Left renal pelvis (tissue), 4 donors: ENCODE measurements at regions not wholly inside any gene's neighbourhood (a gene's known extent, or its start where the extent isn't known, plus 50 kb on each side); places are given as distances from the start of the nearest gene placed in this dataset.
"Not testable (repeated sequence)": the region's sequence is repeated elsewhere in the genome, so short reads cannot be mapped to it uniquely, and the experiment has no call there.

ENCODE experiments used
- DNase-seq, 4 donors: peaks; one replicate each; pipeline ENCODE4 v3.0.0-alpha.2; 2013; ENCODE audit warnings: low read depth in 4 of 4, low spot score in 3 of 4

DNA sequence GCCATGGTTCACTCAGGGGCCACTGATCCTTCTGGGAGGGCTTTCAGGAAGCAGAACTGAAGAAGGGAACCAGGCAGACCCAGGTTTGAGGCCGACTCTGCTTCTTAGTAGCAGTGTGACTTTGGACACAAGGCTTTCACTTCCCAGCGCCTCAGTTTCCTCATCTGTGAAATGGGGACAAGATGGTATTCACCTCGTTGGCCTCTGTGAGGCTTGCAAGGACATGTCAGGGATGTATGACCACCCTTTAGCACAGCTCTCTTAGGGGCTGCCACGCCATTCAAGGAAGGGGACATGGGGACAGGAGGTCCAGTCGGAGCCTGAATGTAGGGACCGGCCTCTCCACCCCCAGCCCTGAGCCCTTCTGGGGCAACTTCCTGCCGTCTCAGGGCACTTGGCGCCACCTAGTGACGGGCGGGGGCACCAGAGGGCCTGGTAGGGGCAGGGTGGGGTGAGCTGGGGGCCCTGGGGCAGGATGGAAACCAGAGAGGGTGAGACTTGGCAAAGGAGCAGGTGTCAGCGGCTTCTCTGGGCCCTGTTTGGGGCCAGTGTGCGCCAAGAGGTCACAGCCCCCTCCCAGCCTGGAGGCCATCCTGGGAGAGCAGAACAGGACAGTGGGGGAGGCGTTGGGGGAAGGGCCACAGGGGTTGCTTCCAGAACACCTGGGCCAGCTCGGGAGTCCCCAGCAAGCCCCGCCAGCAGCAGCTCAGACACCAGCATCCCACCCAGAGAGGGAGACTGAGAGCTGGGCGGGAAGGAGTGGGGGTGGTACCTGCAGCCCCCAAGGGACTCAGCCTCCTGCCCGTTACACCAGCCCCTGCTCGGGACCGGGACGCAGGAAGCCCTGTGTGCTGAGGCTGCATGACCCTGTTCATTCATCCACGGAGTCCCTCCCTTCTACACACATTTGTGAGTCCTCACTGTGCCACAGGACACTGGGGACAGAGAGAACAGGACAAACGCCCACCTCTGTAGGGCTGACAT, 102.5 kb upstream of the TARDBP start:
- no peak for DNase-seq

GRCh38 chr1:10910681-10911489, 101.6 kb upstream of the TARDBP start:
- DNase-seq = no peak

DNA sequence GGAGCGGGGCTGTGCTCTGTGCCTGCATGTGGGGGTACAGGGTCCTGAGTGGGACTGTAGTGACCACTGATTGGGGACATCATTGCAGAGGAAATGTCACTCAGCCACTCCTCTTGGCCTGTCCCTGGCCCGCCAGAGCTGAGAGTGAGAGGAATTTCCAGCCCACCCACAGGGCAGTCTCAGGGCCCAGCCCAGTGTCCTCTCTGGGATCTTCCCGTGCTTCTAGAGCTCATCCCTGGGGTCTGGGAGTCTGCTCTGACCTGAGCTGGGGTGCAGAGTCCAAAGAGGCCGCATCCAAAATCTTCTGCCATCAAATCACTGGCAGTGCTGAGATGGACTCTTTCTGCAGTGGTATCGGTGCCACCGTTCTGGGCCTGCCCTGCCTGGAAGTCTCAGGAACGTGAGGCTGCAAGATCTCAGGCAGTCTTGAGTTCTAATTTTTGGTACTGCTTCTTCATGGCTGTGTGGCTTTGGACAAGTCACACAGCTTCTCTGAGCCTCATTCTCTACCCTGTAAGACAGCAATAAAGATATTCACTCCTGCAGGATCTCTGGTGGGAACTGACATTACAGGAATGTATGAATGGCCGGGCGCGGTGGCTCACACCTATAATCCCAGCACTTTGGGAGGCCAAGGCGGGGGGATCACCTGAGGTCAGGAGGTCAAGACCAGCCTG, 100.8 kb upstream of the TARDBP start:
- no peak for DNase-seq

GRCh38 chr1:10912441-10912840, 100.0 kb upstream of the TARDBP start:
- no peak for DNase-seq

DNA sequence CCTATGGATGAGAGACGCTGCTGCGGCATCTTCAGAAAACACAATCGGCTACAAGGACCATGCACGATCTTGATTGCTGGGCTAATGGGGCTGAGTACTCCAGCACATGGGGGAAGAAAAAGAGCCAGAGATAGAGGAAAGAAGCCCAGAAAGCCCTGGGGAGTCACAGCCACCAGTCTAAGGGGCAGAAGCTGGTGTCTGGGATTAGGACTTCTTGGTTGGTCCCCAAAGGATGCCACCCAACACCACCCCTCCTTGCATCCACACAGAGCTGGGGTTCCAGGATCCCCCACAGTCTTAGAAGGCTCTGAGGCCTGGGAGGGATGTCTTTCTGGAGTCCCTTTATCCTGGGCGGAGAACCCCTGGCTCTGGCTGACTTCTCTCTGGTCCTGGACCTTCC, 98.4 kb upstream of the TARDBP start:
- DNase-seq = no peak

DNA sequence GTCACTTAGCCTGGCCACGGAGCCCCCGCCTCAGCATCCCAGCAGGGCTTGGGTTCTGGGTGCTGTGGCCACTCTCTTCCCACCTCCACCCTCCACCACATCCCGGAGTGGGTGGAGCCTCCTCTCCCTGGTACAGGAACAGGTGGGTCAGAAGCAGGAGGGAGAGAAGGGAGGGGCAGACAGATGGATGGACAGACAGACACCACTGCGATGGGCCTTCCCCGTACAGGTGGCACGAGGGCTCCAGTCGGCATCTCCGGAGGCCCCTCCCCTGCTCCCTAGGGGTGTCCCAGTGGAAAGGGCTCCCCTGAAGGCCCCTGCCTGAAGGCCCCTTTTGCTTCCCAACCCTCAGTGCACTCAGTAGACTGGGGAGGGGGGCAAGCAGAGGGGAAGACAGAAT, 96.9 kb upstream of the TARDBP start:
- no peak for DNase-seq

DNA sequence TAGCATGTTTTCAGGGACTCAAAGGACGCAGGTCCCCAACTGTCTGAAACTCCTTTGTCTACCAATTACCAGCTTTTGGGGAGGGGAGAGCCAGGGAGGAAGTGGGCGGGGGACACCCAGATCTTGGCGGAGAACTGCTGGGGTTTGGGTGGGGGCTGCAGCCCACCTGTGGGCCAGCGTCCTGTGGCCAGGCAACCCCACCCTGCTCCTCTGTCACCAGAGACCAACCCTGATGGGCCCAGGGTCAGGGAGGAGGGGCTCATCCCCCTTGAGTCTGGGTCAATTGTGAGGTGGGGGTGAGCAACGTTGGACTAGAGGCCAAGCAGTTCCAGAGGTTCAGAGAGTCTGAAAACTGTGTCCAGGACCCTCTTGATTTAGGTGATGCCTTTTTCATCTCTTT, 96.1 kb upstream of the TARDBP start:
- no peak for DNase-seq

DNA sequence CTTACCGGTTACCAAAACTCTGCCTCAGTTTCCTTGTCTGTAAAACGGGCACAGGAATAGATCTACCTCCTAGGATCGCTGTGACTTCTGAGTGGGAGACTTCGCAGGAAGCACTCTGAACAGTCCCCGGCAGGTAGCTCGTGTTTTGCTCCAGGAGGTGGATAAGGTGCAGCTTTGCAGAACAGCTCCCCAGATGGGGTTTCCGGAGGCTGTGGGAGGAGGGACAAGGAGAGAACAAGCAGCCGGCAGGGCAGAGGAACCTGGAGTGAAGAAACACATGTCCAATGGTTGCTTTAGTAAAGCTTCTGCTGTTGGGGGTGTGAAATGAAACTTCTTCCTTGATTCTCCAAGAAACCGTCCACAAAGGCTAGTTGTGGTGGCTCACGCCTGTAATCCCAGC, 95.5 kb upstream of the TARDBP start:
- DNase-seq = no peak

GRCh38 chr1:10917513-10918454, 94.7 kb upstream of the TARDBP start:
- no peak for DNase-seq

DNA sequence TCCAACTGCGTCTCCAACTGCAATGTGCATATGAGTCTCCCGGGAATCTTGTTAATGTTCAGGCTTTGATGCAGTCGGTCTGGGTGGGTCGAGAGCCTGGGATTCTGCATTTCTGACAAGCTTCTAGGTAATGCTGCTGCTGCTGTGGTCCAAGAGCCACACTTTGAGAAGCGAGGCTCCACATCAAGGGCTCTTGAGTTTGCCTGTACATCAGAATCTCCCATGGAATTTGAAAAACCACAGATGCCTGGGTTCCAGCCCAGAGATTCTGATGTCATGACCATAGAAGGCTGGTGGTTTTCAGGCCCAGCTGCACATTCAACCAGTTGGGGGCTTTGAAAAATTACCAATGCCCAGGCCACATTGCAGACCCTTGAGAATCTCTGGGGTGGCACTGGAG, 93.9 kb upstream of the TARDBP start:
- DNase-seq = no peak

GRCh38 chr1:10920063-10920626, 92.3 kb upstream of the TARDBP start:
- DNase-seq = no peak

DNA sequence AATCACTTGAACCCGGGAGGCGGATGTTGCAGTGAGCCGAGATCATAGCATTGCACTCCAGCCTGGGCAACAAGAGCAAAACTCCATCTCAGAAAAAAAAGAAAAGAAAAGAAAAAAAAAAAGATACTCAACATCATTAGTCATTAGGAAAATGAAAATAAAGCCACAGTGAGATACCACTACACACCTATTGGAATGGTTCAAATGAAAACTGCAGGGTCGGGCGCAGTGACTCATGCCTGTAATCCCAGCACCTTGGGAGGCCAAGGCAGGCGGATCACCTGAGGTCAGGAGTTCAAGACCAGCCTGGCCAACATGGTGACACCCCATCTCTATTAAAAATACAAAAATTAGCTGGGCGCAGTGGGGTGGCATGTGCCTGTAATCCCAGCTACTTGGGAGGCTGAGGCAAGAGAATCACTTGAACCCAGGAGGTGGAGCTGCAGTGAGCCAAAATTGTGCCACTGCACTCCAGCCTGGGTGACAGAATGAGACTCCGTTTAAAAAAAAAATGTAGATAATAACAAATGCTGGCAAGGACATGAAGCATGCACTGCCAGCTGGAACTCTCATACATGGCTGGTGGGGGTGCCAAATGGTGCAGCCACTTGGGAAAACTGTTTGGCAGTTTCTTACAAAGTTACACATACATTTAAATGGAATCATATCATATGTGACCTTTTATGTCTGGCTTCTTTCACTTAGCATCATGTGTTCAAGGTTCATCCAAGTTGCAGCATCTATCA, 90.0 kb upstream of the TARDBP start:
- not testable (repeated sequence) for DNase-seq

DNA sequence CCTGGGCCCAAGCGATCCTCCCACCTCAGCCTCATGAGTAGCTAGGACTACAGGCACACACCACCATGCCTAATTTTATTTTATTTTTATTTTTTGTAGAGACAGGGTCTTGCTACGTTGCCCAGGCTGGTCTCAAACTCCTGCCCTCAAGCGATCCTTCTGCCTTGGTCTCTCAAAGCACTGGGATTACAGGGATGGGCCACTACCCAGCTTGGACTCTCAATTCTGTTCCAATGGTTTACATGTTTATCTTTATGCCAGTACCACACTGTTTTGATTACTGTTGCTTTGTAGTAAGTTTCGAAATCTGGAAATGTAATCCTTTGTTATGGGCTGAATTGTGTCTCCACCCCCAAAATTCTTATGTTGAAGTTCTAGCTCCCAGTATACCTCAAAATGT, 88.4 kb upstream of the TARDBP start:
- no peak for DNase-seq

DNA sequence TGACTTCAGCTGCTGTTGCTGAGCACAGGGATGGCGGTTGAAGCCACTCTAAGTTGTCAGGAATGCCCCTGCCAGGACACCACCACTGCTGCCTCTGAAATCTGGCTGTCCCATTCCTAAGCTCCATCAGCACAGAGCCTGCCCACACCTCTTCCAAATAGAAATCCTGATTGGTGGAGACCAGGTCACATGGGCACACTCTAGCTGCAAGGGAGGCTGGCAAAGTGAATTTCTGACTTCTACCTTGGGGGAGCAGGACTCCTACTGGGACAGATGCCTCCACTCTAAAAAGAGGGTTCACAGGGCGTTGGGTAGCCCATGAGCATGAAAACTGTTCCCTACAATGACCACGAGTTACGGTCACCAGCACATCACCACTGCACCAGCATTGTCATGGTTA, 83.8 kb upstream of the TARDBP start:
- no peak for DNase-seq

GRCh38 chr1:10932088-10932487, 80.4 kb upstream of the TARDBP start:
- no peak for DNase-seq

DNA sequence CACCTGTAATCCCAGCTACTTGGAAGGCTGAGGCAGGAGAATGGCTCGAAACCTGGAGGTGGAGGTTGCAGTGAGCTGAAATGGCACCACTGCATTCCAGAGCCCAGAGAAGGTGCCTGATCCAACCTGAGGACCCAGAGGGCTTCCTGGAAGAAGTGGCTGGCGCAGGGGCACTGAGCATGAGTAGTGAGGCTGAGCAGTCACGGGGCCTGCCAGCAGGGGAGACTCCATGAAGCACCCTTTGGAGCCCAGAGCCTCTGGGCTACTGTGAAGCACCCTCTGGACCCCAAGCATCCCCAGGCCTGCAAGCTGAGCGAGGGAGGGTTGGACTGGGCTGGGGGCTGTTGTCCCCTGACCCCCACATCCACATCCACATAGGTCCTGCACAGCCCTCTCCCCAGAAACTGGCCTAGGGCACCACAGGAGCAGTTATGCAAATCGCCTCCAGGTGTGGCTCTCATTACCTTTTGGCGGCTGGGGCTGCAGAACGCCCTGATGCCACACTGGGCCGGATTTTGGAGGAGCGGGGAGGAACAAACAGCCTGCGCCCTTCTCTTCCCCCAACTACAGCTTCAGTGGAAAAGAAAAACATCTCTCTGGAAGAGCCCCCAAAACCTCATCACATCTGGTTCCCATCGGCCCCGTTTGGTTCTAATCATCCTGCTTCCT, 78.2 kb upstream of the TARDBP start:
- no peak for DNase-seq

DNA sequence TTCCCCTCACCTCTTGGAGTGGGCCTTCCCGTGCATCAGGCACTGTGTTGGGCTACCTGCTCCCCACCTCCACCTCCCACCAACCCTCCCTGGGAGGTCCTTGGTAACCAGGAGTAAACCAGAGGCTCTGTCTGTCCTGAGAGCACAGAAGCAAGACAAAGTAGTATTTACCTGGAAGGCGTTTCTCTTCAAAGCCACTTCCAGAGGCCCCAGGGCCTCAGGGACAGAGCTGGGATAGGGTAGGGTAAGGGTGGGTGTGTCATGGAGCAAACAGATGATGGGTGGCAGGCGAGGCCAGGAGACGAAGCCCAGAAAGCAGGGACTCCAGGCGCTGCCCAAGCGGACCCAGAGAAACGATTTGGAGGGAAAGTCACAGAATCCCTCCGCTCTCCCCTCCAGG, 77.2 kb upstream of the TARDBP start:
- no peak for DNase-seq

- DNase-seq = no peak
Measured at GRCh38 chr1:10935724-10936123, 76.7 kb upstream of the TARDBP start.
